HK-2 (cell line): ENCODE measurements at regions not wholly inside any gene's neighbourhood (a gene's known extent, or its start where the extent isn't known, plus 50 kb on each side); places are given as distances from the start of the nearest gene placed in this dataset.

Source experiments
- DNase-seq: peaks from one replicate; pipeline ENCODE4 v3.0.0-alpha.2; 2018; ENCODE audit not compliant: unreplicated experiment

GRCh38 chr15:31554261-31554660 is 227.6 kb downstream of the KLF13 start:
- no peak for DNase-seq

- no peak for DNase-seq
These were observed 228.4 kb downstream of the KLF13 start for GRCh38 chr15:31555022-31555421.

GRCh38 chr15:31556494-31557150 is 230.0 kb downstream of the KLF13 start:
- DNase-seq: no peak

- no peak for DNase-seq
These were observed 231.3 kb downstream of the KLF13 start for GRCh38 chr15:31557899-31558298.

GRCh38 chr15:31558840-31559239 is 232.2 kb downstream of the KLF13 start:
- DNase-seq: no peak

- no peak for DNase-seq
These were observed 233.2 kb downstream of the KLF13 start for GRCh38 chr15:31559786-31560185.

GRCh38 chr15:31560643-31561042 is 234.0 kb downstream of the KLF13 start:
- DNase-seq: no peak

- no peak for DNase-seq
These were observed 234.5 kb downstream of the KLF13 start for GRCh38 chr15:31561156-31561555.

GRCh38 chr15:31563001-31563400 is 236.4 kb downstream of the KLF13 start:
- no peak for DNase-seq

- no peak for DNase-seq
These were observed 236.8 kb downstream of the KLF13 start for GRCh38 chr15:31563421-31563820.

- no peak for DNase-seq
These were observed 241.2 kb downstream of the KLF13 start for GRCh38 chr15:31567861-31568260.

- no peak for DNase-seq
These were observed 243.2 kb downstream of the KLF13 start for GRCh38 chr15:31569836-31570235.

- no peak for DNase-seq
These were observed 244.0 kb downstream of the KLF13 start for GRCh38 chr15:31570591-31570990.

GRCh38 chr15:31571676-31572075 is 245.0 kb downstream of the KLF13 start:
- no peak for DNase-seq

GRCh38 chr15:31573759-31574158 is 247.1 kb downstream of the KLF13 start:
- no peak for DNase-seq

GRCh38 chr15:31574766-31575165 is 248.1 kb downstream of the KLF13 start:
- no peak for DNase-seq

GRCh38 chr15:31577108-31577507 is 250.5 kb downstream of the KLF13 start:
- no peak for DNase-seq

GRCh38 chr15:31579282-31579681 is 252.6 kb downstream of the KLF13 start:
- no peak for DNase-seq

- no peak for DNase-seq
These were observed 253.3 kb downstream of the KLF13 start for GRCh38 chr15:31579976-31580375.

GRCh38 chr15:31584195-31584594 is 257.6 kb downstream of the KLF13 start:
- no peak for DNase-seq

- no peak for DNase-seq
These were observed 258.6 kb downstream of the KLF13 start for GRCh38 chr15:31585240-31585639.

GRCh38 chr15:31586841-31587240 is 260.2 kb downstream of the KLF13 start:
- no peak for DNase-seq

GRCh38 chr15:31587583-31587982 is 260.9 kb downstream of the KLF13 start:
- DNase-seq: no peak

GRCh38 chr15:31590609-31591008 is 264.0 kb downstream of the KLF13 start:
- no peak for DNase-seq
